CD14-positive monocyte (primary cell): ENCODE measurements at regions not wholly inside any gene's neighbourhood (a gene's known extent, or its start where the extent isn't known, plus 50 kb on each side); places are given as distances from the start of the nearest gene placed in this dataset.

Experiments
- DNase-seq, 3 donors: peaks; one replicate each; pipeline ENCODE4 v3.0.0-alpha.2; 2011 to 2022
- H2AFZ ChIP-seq: 2 replicates; pipeline ENCODE4 v1.6.0; 2012; ENCODE audit warnings: mild to moderate bottlenecking, low read depth, low read length, inconsistent platforms; ENCODE audit not compliant: insufficient read depth, poor library complexity, severe bottlenecking
- H3K27ac ChIP-seq, 2 donors: 1 replicate in 1 of 2; 2 replicates in 1 of 2; pipeline ENCODE4 v1.5.1; 2012 to 2013; ENCODE audit warnings: low read length in 2 of 2, control low read depth in 1 of 2, inconsistent platforms in 1 of 2, low read depth in 1 of 2, mild to moderate bottlenecking in 1 of 2
- H3K27me3 ChIP-seq, 2 donors: one replicate each; pipeline versions ENCODE4 v1.6.0 to v1.6.1; 2011 to 2013; ENCODE audit warnings: low read length in 2 of 2; ENCODE audit not compliant: control insufficient read depth in 2 of 2, insufficient read depth in 2 of 2
- H3K36me3 ChIP-seq, 2 donors: replicated peaks in 1 of 2; 1 replicate in 1 of 2; 2 replicates in 1 of 2; pipeline versions ENCODE4 v1.5.1 to v1.6.1; 2012 to 2013; ENCODE audit warnings: low read length in 2 of 2, control low read depth in 1 of 2, inconsistent platforms in 1 of 2, mild to moderate bottlenecking in 1 of 2; ENCODE audit not compliant: insufficient read depth in 2 of 2, control insufficient read depth in 1 of 2
- H3K4me1 ChIP-seq, 2 donors: 1 replicate in 1 of 2; 2 replicates in 1 of 2; pipeline versions ENCODE4 v1.5.1 to v1.6.1; 2012 to 2013; ENCODE audit warnings: low read length in 2 of 2, control low read depth in 1 of 2, inconsistent platforms in 1 of 2, mild to moderate bottlenecking in 1 of 2, moderate library complexity in 1 of 2; ENCODE audit not compliant: insufficient read depth in 2 of 2, control insufficient read depth in 1 of 2
- H3K4me2 ChIP-seq: replicated peaks from 2 replicates; pipeline ENCODE3; 2012; ENCODE audit warnings: low read length, moderate library complexity, mild to moderate bottlenecking; ENCODE audit not compliant: poor library complexity, severe bottlenecking; ENCODE audit errors: extremely low read depth
- H3K4me3 ChIP-seq, 3 experiments: fragments of 200-600 bp in 1 of 3; sonication (generic) in 1 of 3; replicated peaks in 1 of 3; 1 replicate in 2 of 3; 2 replicates in 1 of 3; pipeline ENCODE4 v1.5.1; 2011 to 2013; ENCODE audit warnings: low read length in 3 of 3, mild to moderate bottlenecking in 3 of 3, control low read depth in 2 of 3, low read depth in 2 of 3, inconsistent platforms in 1 of 3, moderate library complexity in 1 of 3
- H3K79me2 ChIP-seq: 2 replicates; pipeline ENCODE4 v1.6.0; 2012; ENCODE audit warnings: mild to moderate bottlenecking, control low read depth, inconsistent platforms, low read length, moderate library complexity; ENCODE audit not compliant: insufficient read depth
- H3K9ac ChIP-seq: 2 replicates; pipeline ENCODE4 v1.6.0; 2017; ENCODE audit warnings: low read length, mild to moderate bottlenecking; ENCODE audit not compliant: insufficient read depth, poor library complexity, severe bottlenecking
- H3K9me3 ChIP-seq, 2 donors: replicated peaks in 1 of 2; 1 replicate in 1 of 2; 2 replicates in 1 of 2; pipeline versions ENCODE4 v1.5.1 to v1.6.1; 2012 to 2013; ENCODE audit warnings: low read length in 2 of 2, control low read depth in 1 of 2; ENCODE audit not compliant: control insufficient read depth in 1 of 2, insufficient read depth in 1 of 2
- H4K20me1 ChIP-seq: 2 replicates; pipeline ENCODE4 v1.6.0; 2012; ENCODE audit warnings: mild to moderate bottlenecking, low read length, control low read depth, moderate library complexity; ENCODE audit not compliant: insufficient read depth
- H3K27ac Mint-ChIP-seq, 7 donors: one replicate each; pipeline ENCODE4 v1.8.0; 2020; ENCODE audit warnings: mild to moderate bottlenecking in 7 of 7, mixed read lengths in 7 of 7, moderate library complexity in 6 of 7, inconsistent platforms in 2 of 7
- H3K27me3 Mint-ChIP-seq, 3 donors: one replicate each; pipeline ENCODE4 v1.8.0; 2021 to 2022; ENCODE audit warnings: low read depth in 3 of 3, mild to moderate bottlenecking in 3 of 3, mixed read lengths in 3 of 3, moderate library complexity in 3 of 3, inconsistent platforms in 1 of 3
- H3K36me3 Mint-ChIP-seq, 2 donors: one replicate each; pipeline ENCODE4 v1.8.0; 2020; ENCODE audit warnings: mixed read lengths in 2 of 2, inconsistent platforms in 1 of 2, mild to moderate bottlenecking in 1 of 2
- H3K4me1 Mint-ChIP-seq: one replicate; pipeline ENCODE4 v1.8.0; 2020; ENCODE audit warnings: mild to moderate bottlenecking, mixed read lengths
- H3K4me3 Mint-ChIP-seq, 2 donors: one replicate each; pipeline ENCODE4 v1.8.0; 2020; ENCODE audit warnings: mild to moderate bottlenecking in 2 of 2, mixed read lengths in 2 of 2, moderate library complexity in 1 of 2
- H3K9me3 Mint-ChIP-seq, 7 donors: one replicate each; pipeline ENCODE4 v1.8.0; 2020 to 2022; ENCODE audit warnings: mixed read lengths in 7 of 7, mild to moderate bottlenecking in 6 of 7, moderate library complexity in 6 of 7, inconsistent platforms in 2 of 7
- WGBS: methylation state at CpG from one replicate; pipeline ENCODE4 v1.1.5; 2013; ENCODE audit warnings: missing lambda C conversion rate; ENCODE audit not compliant: insufficient coverage; 5-methylcytosine and 5-hydroxymethylcytosine counted together
- intact Hi-C, 2 donors: fragments of 100-400 bp; cut with micrococcal nuclease; formaldehyde crosslinking; loops; one replicate each; pipeline versions ENCODE4 v1.15.0 to v1.15.1; 2023
- TF ChIP-seq, protein P1 (sequence below): fragments of 200-600 bp; IDR thresholded peaks from one replicate; pipeline ENCODE4 v1.8.0; 2022; ENCODE audit warnings: antibody characterized with exemption, mild to moderate bottlenecking

GRCh38 chr1:2961081-2961480, 60.2 kb upstream of the ACTRT2 start:
- Histone ChIP-seq H3K9me3 (peaks cover 23 to 28% of the 10 kb centered on the region in 2 donors), H3K9ac (no peak overlapping the region), H3K27ac (no peak overlapping the region), H4K20me1 (no peaks in the 10 kb centered on the region), H3K4me2 (no peak overlapping the region), H3K79me2 (no peaks in the 10 kb centered on the region), H2AFZ (no peak overlapping the region), H3K36me3 (no peaks in the 10 kb centered on the region), H3K27me3 (no peaks in the 10 kb centered on the region), H3K4me1 (no peaks in the 10 kb centered on the region), H3K4me3 (no peak overlapping the region)
- DNase-seq, result no peak
- 100% methylated on average over 1 of the region's 7 CpGs for WGBS
- no peak overlapping the region for H3K27ac Mint-ChIP-seq
- peaks cover 16 to 33% (median 27%) of the 10 kb centered on the region in 7 donors for H3K9me3 Mint-ChIP-seq
- H3K4me3 Mint-ChIP-seq, result no peak overlapping the region
- intact Hi-C loops, result no loop called here
- H3K27me3 Mint-ChIP-seq, result peaks cover 2 to 5% (median 3%) of the 10 kb centered on the region in 3 donors
- TF ChIP-seq, protein P1, sequence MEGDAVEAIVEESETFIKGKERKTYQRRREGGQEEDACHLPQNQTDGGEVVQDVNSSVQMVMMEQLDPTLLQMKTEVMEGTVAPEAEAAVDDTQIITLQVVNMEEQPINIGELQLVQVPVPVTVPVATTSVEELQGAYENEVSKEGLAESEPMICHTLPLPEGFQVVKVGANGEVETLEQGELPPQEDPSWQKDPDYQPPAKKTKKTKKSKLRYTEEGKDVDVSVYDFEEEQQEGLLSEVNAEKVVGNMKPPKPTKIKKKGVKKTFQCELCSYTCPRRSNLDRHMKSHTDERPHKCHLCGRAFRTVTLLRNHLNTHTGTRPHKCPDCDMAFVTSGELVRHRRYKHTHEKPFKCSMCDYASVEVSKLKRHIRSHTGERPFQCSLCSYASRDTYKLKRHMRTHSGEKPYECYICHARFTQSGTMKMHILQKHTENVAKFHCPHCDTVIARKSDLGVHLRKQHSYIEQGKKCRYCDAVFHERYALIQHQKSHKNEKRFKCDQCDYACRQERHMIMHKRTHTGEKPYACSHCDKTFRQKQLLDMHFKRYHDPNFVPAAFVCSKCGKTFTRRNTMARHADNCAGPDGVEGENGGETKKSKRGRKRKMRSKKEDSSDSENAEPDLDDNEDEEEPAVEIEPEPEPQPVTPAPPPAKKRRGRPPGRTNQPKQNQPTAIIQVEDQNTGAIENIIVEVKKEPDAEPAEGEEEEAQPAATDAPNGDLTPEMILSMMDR, result no peak
- no peaks in the 10 kb centered on the region for H3K4me1 Mint-ChIP-seq
- no peaks in the 10 kb centered on the region for H3K36me3 Mint-ChIP-seq

DNA sequence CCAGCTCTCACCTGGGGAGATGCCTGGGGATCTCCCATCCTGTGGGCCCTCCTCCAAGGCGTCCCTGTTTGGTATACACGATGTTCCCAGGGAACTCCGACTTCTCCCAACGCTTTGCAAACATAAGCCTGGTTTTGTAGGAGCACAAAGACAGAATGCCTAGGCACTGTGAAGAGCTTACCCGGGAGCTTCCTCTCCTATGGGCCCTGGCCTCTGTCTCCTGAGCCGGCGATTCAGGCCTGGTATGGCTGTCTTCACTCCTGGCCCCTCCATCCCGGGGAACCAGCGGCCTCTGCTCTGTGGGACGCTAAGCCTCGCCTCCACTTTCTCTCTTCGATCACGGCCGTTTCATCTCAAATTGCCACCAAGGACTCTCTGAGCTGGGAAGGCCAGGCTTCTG, 59.6 kb upstream of the ACTRT2 start:
- intact Hi-C loops, result no loop called here
- 91% methylated on average over 14 of the region's 14 CpGs for WGBS
- DNase-seq, result no peak
- no peaks in the 10 kb centered on the region for H4K20me1 ChIP-seq
- no peaks in the 10 kb centered on the region for H3K4me1 ChIP-seq
- no peak overlapping the region for H3K4me2 ChIP-seq
- peaks cover 19 to 23% of the 10 kb centered on the region in 2 donors for H3K9me3 ChIP-seq
- TF ChIP-seq, protein P1, result no peak
- no peaks in the 10 kb centered on the region for H3K79me2 ChIP-seq
- H3K4me3 ChIP-seq, result no peak overlapping the region
- H3K4me1 Mint-ChIP-seq, result no peaks in the 10 kb centered on the region
- no peak overlapping the region for H3K9ac ChIP-seq
- H3K36me3 Mint-ChIP-seq, result no peaks in the 10 kb centered on the region
- H3K36me3 ChIP-seq, result no peaks in the 10 kb centered on the region
- H3K27me3 ChIP-seq, result no peaks in the 10 kb centered on the region
- no peak overlapping the region for H3K27ac ChIP-seq
- H3K4me3 Mint-ChIP-seq, result no peak overlapping the region
- H3K9me3 Mint-ChIP-seq, result peaks cover 10 to 27% (median 22%) of the 10 kb centered on the region in 7 donors
- peaks cover 2 to 5% (median 3%) of the 10 kb centered on the region in 3 donors for H3K27me3 Mint-ChIP-seq
- H3K27ac Mint-ChIP-seq, result no peak overlapping the region
- H2AFZ ChIP-seq, result no peak overlapping the region
